GM12874 (cell line): ENCODE measurements at regions not wholly inside any gene's neighbourhood (a gene's known extent, or its start where the extent isn't known, plus 50 kb on each side); places are given as distances from the start of the nearest gene placed in this dataset.

ENCODE experiments used
- TF ChIP-seq, protein P1 (sequence below): IDR thresholded peaks from 2 replicates; pipeline ENCODE4 v1.5.1; 2011; ENCODE audit warnings: low read depth, mild to moderate bottlenecking, control low read depth, low read length, moderate library complexity; ENCODE audit not compliant: insufficient read depth

- TF ChIP-seq, protein P1, sequence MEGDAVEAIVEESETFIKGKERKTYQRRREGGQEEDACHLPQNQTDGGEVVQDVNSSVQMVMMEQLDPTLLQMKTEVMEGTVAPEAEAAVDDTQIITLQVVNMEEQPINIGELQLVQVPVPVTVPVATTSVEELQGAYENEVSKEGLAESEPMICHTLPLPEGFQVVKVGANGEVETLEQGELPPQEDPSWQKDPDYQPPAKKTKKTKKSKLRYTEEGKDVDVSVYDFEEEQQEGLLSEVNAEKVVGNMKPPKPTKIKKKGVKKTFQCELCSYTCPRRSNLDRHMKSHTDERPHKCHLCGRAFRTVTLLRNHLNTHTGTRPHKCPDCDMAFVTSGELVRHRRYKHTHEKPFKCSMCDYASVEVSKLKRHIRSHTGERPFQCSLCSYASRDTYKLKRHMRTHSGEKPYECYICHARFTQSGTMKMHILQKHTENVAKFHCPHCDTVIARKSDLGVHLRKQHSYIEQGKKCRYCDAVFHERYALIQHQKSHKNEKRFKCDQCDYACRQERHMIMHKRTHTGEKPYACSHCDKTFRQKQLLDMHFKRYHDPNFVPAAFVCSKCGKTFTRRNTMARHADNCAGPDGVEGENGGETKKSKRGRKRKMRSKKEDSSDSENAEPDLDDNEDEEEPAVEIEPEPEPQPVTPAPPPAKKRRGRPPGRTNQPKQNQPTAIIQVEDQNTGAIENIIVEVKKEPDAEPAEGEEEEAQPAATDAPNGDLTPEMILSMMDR, result no peak
Measured at GRCh38 chr4:123034023-123034422, 111.6 kb upstream of the NUDT6 start.

- TF ChIP-seq, protein P1, result no peak
Measured at GRCh38 chr4:123035239-123035638, 112.8 kb upstream of the NUDT6 start.

DNA sequence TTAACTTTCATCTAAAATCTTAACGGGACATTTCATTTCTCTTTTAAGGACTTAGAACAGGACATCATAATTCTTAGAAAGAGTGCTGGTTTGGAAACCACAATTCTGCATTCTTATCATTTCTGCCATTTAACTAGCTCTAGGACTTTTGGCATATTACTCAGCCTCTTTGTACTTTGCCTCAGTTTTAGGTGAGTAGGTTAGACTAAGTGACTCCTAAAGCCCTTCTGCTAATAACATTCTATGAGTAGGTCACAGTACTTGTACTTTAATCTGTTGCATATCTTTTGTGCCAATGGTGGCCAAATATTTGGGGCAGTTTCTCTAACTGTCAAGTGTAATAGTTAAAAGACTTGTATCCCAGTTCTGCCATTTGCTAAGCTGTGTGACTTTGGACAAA lies 115.4 kb upstream of the NUDT6 start:
- TF ChIP-seq, protein P1, result no peak

- TF ChIP-seq, protein P1, result no peak
Measured at GRCh38 chr4:123042095-123042494, 119.7 kb upstream of the NUDT6 start.

DNA sequence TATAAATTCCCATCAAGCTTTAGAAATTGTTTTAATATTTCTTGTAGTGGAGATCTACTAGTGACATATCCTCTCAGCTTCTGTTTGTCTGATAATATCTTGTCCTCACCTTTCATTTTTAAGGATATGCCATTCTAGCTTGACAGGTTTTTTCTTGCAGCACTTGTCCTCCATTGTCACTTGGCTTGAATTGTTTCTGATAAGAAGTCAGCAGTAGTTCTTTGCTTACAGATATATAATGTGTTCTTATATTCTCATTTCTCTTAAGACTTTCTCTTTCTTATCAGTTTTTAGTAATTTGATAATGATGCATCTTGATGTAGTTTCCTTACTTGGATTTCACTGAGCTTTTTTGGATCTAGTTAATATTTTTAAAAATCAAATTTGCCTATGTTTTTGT lies 120.6 kb upstream of the NUDT6 start:
- TF ChIP-seq, protein P1, result no peak

GRCh38 chr4:123043793-123044425 lies 121.5 kb upstream of the NUDT6 start:
- TF ChIP-seq, protein P1, result no peak

DNA sequence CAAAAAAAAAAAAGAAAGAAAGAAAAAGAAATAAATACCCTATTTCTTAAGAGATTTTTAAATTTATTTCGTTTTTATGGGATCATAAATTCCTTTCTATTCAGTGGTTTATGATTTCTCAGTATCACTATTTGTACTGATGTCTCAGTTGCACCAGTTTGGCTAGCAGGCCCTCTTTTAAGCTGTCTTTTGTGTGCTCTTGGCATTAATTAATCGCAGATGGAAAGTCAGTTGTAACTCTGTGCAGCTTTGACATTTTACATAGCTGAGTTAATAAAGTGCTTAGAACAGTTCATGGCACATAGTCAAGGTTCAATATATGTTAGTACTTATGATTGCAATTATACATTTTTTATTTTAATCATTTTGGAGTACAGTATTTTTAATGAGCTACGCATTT lies 123.7 kb upstream of the NUDT6 start:
- TF ChIP-seq, protein P1, result no peak

- TF ChIP-seq, protein P1, result no peak
Measured at GRCh38 chr4:123050018-123050417, 127.6 kb upstream of the NUDT6 start.
